GM18511 (cell line): ENCODE measurements at regions not wholly inside any gene's neighbourhood (a gene's known extent, or its start where the extent isn't known, plus 50 kb on each side); places are given as distances from the start of the nearest gene placed in this dataset.
"Not testable (repeated sequence)": the region's sequence is repeated elsewhere in the genome, so short reads cannot be mapped to it uniquely, and the experiment has no call there.

ENCODE experiments used
- ATAC-seq: cut with Tn5 transposase; IDR thresholded peaks from one replicate; pipeline ENCODE4 v1.9.1; 2021; ENCODE audit warnings: mild to moderate bottlenecking, moderate library complexity; ENCODE audit not compliant: unreplicated experiment

GRCh38 chr19:31525610-31526147 lies 176.4 kb upstream of the TSHZ3 start:
- ATAC-seq, result no peak

GRCh38 chr19:31527443-31527842 lies 178.2 kb upstream of the TSHZ3 start:
- no peak for ATAC-seq

- no peak for ATAC-seq
Measured at GRCh38 chr19:31528261-31528660, 179.0 kb upstream of the TSHZ3 start.

GRCh38 chr19:31529121-31529520 lies 179.9 kb upstream of the TSHZ3 start:
- no peak for ATAC-seq

GRCh38 chr19:31530781-31531180 lies 181.5 kb upstream of the TSHZ3 start:
- no peak for ATAC-seq

- ATAC-seq, result no peak
Measured at GRCh38 chr19:31531326-31531725, 182.1 kb upstream of the TSHZ3 start.

GRCh38 chr19:31532034-31532433 lies 182.8 kb upstream of the TSHZ3 start:
- no peak for ATAC-seq

GRCh38 chr19:31533114-31533513 lies 183.9 kb upstream of the TSHZ3 start:
- ATAC-seq, result no peak

GRCh38 chr19:31534231-31534630 lies 185.0 kb upstream of the TSHZ3 start:
- ATAC-seq, result no peak

- ATAC-seq, result no peak
Measured at GRCh38 chr19:31534786-31535657, 185.8 kb upstream of the TSHZ3 start.

GRCh38 chr19:31535691-31536460 lies 186.6 kb upstream of the TSHZ3 start:
- ATAC-seq, result no peak

GRCh38 chr19:31537136-31537535 lies 187.9 kb upstream of the TSHZ3 start:
- ATAC-seq, result no peak

GRCh38 chr19:31537902-31538301 lies 188.7 kb upstream of the TSHZ3 start:
- not testable (repeated sequence) for ATAC-seq

GRCh38 chr19:31538879-31539278 lies 189.6 kb upstream of the TSHZ3 start:
- no peak for ATAC-seq

- ATAC-seq, result no peak
Measured at GRCh38 chr19:31539386-31539785, 190.2 kb upstream of the TSHZ3 start.

- no peak for ATAC-seq
Measured at GRCh38 chr19:31541396-31541795, 192.2 kb upstream of the TSHZ3 start.

- no peak for ATAC-seq
Measured at GRCh38 chr19:31543456-31543855, 194.2 kb upstream of the TSHZ3 start.

GRCh38 chr19:31545777-31546176 lies 196.5 kb upstream of the TSHZ3 start:
- no peak for ATAC-seq

GRCh38 chr19:31546205-31546960 lies 197.1 kb upstream of the TSHZ3 start:
- no peak for ATAC-seq

- ATAC-seq, result no peak
Measured at GRCh38 chr19:31548941-31549340, 199.7 kb upstream of the TSHZ3 start.
